HUES6 (cell line): ENCODE measurements at regions not wholly inside any gene's neighbourhood (a gene's known extent, or its start where the extent isn't known, plus 50 kb on each side); places are given as distances from the start of the nearest gene placed in this dataset.

Source experiments
- H3K27ac ChIP-seq: 2 replicates; pipeline ENCODE4 v1.7.0; 2013; ENCODE audit warnings: low read depth, mild to moderate bottlenecking, low read length, inconsistent platforms
- H3K27me3 ChIP-seq: 2 replicates; pipeline ENCODE4 v1.6.1; 2013; ENCODE audit warnings: low read length; ENCODE audit not compliant: control insufficient read depth, insufficient read depth
- H3K36me3 ChIP-seq: 2 replicates; pipeline ENCODE4 v1.6.1; 2013; ENCODE audit warnings: low read length; ENCODE audit not compliant: control insufficient read depth, insufficient read depth
- H3K4me1 ChIP-seq: 2 replicates; pipeline ENCODE4 v1.6.1; 2013; ENCODE audit warnings: low read length; ENCODE audit not compliant: control insufficient read depth, insufficient read depth
- H3K4me3 ChIP-seq: 2 replicates; pipeline ENCODE4 v1.5.1; 2013; ENCODE audit warnings: low read depth, low read length
- H3K9ac ChIP-seq: one replicate; pipeline ENCODE4 v1.6.1; 2013; ENCODE audit warnings: mild to moderate bottlenecking, low read length
- H3K9me3 ChIP-seq: 2 replicates; pipeline ENCODE4 v1.6.1; 2013; ENCODE audit warnings: low read depth, low read length; ENCODE audit not compliant: control insufficient read depth, insufficient read depth

DNA sequence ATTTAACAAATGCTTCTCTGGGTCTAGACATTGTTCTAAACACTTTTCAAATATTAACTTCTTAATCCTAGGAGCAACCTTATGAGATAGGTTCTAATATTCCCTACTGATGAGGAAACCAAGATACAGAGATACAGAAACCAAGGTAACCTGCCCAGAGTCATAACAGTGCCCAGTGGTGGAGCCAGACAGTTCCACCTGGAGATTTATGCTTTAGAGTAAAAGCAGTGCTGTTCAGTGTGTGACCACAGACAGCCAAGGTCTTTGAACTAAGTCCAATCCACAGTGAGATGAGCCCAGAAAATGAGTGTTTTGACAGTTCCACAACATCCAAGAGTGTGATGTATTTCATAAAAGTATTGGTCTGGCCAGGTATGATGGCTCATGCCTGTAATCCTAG, 105.2 kb upstream of the UMPS start:
- H3K4me1 ChIP-seq = peaks cover 9% of the 10 kb centered on the region
- no peaks in the 10 kb centered on the region for H3K36me3 ChIP-seq
- no peak overlapping the region for H3K9ac ChIP-seq
- no peaks in the 10 kb centered on the region for H3K9me3 ChIP-seq
- H3K27ac ChIP-seq = no peak overlapping the region
- no peak overlapping the region for H3K4me3 ChIP-seq
- H3K27me3 ChIP-seq = no peaks in the 10 kb centered on the region

DNA sequence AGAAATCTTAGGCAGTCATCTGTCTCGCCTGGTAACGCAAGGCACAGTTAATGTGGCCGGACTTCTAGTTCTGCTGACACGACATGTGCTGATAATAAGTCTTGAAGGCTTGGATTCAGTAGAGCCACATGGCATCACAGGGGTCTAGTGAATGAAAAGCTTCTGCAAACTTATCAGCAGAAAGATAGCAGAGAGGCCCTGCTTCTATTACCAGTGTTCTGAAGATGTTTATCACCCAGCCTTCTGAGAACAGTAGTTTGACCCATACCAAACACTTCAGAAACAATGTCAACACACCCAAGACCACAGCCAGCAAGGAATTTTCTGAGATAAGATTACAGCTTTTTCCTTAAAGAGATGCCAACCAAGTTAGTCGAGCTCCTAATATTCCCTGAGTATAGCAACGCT, 102.7 kb upstream of the UMPS start:
- Histone ChIP-seq H3K4me1 (peaks cover 3% of the 10 kb centered on the region; the same call in 1 of the 2 replicates), H3K36me3 (no peaks in the 10 kb centered on the region), H3K4me3 (no peak overlapping the region), H3K9me3 (no peaks in the 10 kb centered on the region), H3K27ac (no peak overlapping the region), H3K27me3 (no peaks in the 10 kb centered on the region), H3K9ac (no peak overlapping the region)

DNA sequence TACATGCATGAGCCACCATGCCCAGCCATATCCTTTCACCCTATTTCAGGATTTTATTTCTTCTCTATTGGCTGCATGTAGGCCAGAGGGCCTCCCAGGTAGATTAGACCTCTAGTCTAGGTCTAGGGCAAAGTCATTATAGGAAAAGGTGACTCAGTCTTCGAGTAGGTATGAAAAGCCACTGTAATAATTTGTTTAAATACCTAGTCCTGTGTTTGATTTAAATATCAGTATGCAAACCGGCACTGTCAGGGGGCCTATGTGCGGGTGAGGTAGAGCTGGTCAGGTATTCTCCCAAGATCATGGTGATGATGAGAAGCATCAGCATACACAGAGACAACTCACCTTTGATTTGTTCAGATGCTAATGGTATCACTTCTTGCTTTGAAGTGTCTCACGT, 101.4 kb upstream of the UMPS start:
- H3K9me3 ChIP-seq = no peaks in the 10 kb centered on the region
- no peak overlapping the region for H3K4me3 ChIP-seq
- H3K4me1 ChIP-seq = peaks cover 6% of the 10 kb centered on the region; the same call in 1 of the 2 replicates
- no peak overlapping the region for H3K27ac ChIP-seq
- H3K9ac ChIP-seq = no peak overlapping the region
- H3K27me3 ChIP-seq = no peaks in the 10 kb centered on the region
- no peaks in the 10 kb centered on the region for H3K36me3 ChIP-seq

DNA sequence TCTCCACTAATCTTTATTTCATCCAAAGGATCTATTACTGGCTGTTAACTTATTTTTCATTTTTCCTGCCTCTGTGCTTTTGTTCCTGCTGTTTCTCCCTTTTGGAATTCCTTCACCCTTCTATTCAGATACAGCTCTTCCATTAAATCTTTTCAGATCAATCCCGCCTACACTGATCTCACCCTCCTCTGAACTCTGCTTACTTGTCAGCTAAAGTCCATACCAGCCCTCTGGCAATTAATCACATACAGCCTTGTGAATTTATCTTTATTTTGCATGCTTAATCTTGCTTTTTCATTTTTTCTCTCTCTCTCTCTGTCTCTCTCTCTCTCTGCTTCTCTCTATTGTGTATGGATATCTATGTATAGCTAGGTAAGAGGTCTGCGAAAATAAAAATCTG, 100.8 kb upstream of the UMPS start:
- Histone ChIP-seq H3K27ac (no peak overlapping the region), H3K27me3 (no peaks in the 10 kb centered on the region), H3K9ac (no peak overlapping the region), H3K9me3 (no peaks in the 10 kb centered on the region), H3K4me3 (no peak overlapping the region), H3K36me3 (no peaks in the 10 kb centered on the region), H3K4me1 (peaks cover 12% of the 10 kb centered on the region)

DNA sequence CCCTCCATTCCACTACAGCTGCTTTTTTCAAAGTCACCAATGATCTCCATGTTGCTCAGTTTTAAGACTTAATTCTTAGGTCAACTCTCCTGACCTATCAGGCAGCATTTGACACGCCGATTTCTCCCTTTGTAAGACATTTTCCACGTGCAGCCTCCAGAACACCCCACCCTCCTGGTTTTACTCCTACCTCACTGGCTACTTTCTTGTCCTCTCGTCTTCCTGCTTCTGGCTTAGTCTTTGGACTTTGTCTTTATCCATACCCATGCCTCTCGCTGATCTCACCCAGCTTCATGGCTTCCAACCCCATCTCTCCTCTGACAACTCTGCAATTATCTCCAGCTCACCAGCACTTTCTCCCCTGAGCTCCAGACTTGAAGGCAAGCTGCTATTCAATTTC, 99.3 kb upstream of the UMPS start:
- no peaks in the 10 kb centered on the region for H3K27me3 ChIP-seq
- no peaks in the 10 kb centered on the region for H3K36me3 ChIP-seq
- peaks cover 27% of the 10 kb centered on the region for H3K4me1 ChIP-seq
- no peak overlapping the region for H3K4me3 ChIP-seq
- H3K9me3 ChIP-seq = no peaks in the 10 kb centered on the region
- no peak overlapping the region for H3K27ac ChIP-seq
- no peak overlapping the region for H3K9ac ChIP-seq

DNA sequence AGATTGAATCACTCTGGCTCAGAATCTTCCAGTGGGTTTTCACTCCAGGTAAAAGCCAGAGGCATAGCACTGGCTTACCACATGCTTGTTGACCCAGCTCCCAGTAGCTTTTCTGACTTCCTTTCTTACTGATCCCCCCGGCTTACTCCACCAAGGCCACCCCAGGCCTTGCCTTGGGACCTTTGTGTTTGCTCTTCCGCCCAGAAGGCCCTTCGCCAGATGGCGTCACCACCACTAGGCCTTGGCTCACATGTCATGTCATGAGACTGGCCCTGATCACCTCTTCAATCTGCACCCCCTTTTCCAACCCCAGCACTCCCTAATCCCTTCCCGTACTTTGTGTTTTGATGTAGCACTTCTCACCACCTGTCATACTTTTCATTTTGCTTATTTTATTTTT, 98.5 kb upstream of the UMPS start:
- Histone ChIP-seq H3K36me3 (no peaks in the 10 kb centered on the region), H3K9me3 (no peaks in the 10 kb centered on the region), H3K9ac (no peak overlapping the region), H3K4me3 (no peak overlapping the region), H3K27ac (no peak overlapping the region), H3K27me3 (no peaks in the 10 kb centered on the region), H3K4me1 (peaks cover 35% of the 10 kb centered on the region)

DNA sequence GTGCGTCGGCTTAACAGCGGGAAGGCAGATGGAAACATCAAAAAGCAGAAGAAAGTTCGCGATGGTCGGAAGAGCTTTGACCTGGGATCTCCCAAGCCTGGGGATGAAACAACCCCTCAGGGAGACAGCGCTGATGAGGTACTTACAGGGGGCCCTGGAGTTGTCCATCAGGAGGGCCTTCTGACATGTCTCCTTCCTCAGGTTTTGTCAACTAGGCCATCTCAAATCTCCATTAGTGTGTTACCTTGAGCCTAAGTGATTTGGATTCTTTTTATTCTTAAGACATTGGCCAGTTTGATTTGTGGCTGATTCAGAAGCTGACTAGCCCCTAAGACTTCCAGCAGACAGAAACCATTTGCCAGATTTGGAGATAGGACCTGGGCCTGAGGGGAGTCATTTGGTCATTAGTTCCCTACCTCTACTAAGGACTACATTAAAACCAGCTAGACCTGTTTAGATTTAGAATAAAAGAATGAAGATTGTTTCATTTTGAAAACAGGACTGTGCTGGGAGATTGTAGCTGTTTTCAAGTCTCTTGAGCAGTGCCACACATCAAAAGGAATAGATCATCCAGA, 97.6 kb upstream of the UMPS start:
- Histone ChIP-seq H3K4me1 (peaks cover 39% of the 10 kb centered on the region), H3K9me3 (no peaks in the 10 kb centered on the region), H3K27me3 (no peaks in the 10 kb centered on the region), H3K27ac (no peak overlapping the region), H3K4me3 (no peak overlapping the region), H3K36me3 (no peaks in the 10 kb centered on the region), H3K9ac (no peak overlapping the region)

DNA sequence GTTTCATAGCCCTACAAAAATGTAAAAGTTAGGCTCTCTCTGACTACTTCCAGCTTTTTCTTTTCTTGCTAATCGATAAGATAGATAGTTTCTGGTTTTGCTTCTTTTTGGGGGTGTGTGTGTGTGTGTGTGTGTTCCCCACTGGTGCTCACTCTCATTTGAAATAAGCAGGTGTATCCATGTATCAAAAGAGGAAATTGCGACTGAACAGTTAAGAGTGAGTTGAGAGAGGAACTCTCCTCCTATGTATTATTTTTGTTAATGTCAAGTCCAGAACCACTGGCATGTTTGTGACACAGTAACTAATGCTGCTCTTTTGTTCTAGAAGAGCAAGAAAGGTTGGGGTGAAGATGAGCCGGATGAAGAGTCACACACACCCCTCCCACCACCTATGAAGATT, 96.7 kb upstream of the UMPS start:
- Histone ChIP-seq H3K9me3 (no peaks in the 10 kb centered on the region), H3K4me3 (no peak overlapping the region), H3K27me3 (no peaks in the 10 kb centered on the region), H3K4me1 (peaks cover 47% of the 10 kb centered on the region), H3K36me3 (no peaks in the 10 kb centered on the region), H3K27ac (no peak overlapping the region), H3K9ac (no peak overlapping the region)

DNA sequence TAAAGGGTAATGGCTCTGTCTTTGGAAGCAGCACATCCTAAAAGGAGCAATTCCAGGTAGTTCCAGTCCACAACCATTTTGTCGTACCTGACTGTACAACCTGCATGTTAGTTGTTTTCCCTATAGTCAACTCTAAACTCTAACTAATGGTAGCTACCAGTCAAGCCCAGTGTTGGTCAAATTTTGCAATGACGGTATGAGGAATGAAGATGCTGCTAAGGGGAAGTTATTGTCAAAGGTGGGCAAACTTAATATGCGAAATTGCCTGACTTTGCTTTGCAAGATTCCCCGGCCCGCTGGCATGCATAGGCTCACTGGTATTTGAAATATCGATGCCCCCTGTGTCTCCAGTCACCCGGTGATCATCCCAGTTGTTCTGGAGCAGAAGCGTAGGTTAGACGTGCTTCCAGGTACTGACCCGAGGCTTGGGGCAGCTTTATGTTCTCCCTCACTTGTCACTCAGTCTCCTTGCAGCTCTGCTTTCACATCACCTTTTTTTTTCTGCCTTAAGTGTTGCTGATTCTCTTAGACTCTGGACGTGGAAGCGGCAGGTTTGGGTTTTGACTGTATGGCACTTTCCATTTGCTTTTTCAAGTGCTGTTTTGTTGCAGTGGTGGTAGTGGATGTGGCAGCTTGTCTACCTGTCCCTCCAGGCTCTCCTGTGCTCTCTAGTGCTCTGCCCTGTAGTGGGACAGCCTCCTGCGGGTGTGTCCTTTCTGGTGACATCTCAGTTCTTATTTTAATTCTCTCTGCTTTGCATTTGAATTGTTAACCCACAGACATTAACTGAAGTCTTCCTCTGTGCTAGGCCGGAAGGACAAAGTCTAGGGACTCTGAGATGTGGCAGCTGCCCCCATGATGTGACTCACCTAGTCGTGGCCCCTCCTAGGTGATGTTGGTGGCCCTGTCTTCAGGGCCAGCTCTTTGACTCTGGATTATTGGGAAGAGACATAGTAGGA, 95.8 kb upstream of the UMPS start:
- no peaks in the 10 kb centered on the region for H3K27me3 ChIP-seq
- H3K27ac ChIP-seq = no peak overlapping the region; the same call in 1 of the 2 replicates
- peak overlapping the region; percentile 13 for H3K9ac ChIP-seq
- H3K9me3 ChIP-seq = no peaks in the 10 kb centered on the region
- H3K36me3 ChIP-seq = no peaks in the 10 kb centered on the region
- peaks cover 52% of the 10 kb centered on the region for H3K4me1 ChIP-seq
- H3K4me3 ChIP-seq = peak overlapping the region; percentile 12; the same call in 1 of the 2 replicates

DNA sequence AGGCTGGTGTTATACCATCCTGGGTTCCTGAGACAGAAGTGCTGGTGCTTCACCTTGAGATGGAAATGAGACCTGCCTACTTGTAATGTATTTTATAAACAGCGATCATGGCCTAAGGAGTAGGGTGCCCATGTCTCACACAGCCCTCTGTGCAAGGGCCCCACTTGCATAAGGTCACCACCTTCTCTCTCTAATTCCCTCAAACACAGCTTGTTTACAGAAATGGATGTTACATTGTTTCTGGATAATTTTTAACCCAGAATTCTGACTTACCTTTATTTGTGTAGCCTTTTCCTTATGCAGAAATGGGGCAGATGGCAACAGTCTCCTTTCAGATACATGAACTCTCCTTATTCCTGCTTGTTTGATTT, 95.1 kb upstream of the UMPS start:
- Histone ChIP-seq H3K9ac (no peak overlapping the region), H3K9me3 (no peaks in the 10 kb centered on the region), H3K4me3 (no peak overlapping the region), H3K27me3 (no peaks in the 10 kb centered on the region), H3K36me3 (no peaks in the 10 kb centered on the region), H3K27ac (no peak overlapping the region; the same call in 1 of the 2 replicates), H3K4me1 (peaks cover 52% of the 10 kb centered on the region)

DNA sequence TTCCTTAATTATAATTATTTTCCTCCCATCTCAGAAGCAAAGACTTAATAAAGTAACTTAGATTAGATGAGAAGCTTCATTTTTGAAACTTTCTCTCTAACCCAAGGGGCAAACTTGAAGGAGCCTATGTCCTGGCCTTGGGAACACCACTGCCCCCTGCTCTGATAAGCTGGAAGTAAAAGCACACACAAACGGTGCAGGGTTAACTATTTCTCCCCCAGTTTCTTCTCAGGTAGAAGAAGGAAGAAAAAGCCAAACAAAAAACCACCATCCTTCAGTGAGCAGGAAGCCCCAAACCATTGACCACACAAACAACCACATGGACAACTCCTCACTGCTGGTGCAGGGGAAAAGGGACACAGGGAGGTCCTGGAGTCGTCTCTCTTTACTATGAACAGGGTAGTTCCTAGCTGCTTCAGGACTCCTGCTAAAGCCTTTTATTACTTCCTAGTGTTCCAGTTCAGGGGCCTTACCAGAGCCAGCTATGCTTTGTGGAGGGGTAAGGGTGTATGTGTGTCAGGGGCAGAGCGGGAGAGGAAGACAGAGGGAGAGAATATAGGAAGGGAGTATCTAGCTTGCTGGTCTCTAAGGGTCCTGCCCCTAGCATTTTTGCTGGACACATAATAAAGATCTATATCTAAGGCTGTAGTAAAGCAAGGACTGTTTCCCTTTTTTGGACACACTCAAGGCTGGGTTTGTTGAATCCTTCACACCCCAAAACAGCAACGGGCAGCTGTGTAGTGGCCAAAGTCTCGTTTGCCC, 94.0 kb upstream of the UMPS start:
- no peak overlapping the region for H3K27ac ChIP-seq
- H3K4me1 ChIP-seq = peaks cover 52% of the 10 kb centered on the region
- H3K27me3 ChIP-seq = no peaks in the 10 kb centered on the region
- peak overlapping the region; percentile 12 for H3K9ac ChIP-seq
- no peaks in the 10 kb centered on the region for H3K36me3 ChIP-seq
- H3K9me3 ChIP-seq = no peaks in the 10 kb centered on the region
- no peak overlapping the region for H3K4me3 ChIP-seq
